NCI-H526 treated with DMSO at 0.1 percent for 48 hours (cell line): ENCODE measurements at regions not wholly inside any gene's neighbourhood (a gene's known extent, or its start where the extent isn't known, plus 50 kb on each side); places are given as distances from the start of the nearest gene placed in this dataset.
"Not testable (repeated sequence)": the region's sequence is repeated elsewhere in the genome, so short reads cannot be mapped to it uniquely, and the experiment has no call there.

ENCODE experiments used
- DNase-seq: peaks from one replicate; lab custom pipeline; 2025; lab: John Stamatoyannopoulos, UW

DNA sequence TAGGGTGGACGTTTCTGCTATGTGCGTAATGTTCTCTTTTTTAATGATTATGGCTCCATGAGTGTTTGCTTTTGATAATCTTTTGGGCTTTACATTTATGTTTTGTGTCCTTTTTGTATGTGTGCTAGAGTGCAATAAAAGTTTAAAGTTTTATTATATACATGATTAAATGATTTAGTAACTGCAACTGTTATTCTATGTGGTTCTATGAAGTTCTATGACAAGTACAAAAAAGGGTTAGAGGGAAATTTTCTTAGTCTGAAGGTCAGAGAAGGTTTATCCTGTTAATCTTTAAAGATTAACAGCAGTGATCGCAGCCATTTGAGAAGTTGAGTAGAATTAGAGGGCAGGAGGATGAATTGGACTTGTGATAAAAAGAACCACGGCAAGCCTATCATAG lies 386.4 kb upstream of the CHRM3 start:
- DNase-seq = no peak

GRCh38 chr1:238998577-238998976 lies 387.8 kb upstream of the CHRM3 start:
- no peak for DNase-seq

DNA sequence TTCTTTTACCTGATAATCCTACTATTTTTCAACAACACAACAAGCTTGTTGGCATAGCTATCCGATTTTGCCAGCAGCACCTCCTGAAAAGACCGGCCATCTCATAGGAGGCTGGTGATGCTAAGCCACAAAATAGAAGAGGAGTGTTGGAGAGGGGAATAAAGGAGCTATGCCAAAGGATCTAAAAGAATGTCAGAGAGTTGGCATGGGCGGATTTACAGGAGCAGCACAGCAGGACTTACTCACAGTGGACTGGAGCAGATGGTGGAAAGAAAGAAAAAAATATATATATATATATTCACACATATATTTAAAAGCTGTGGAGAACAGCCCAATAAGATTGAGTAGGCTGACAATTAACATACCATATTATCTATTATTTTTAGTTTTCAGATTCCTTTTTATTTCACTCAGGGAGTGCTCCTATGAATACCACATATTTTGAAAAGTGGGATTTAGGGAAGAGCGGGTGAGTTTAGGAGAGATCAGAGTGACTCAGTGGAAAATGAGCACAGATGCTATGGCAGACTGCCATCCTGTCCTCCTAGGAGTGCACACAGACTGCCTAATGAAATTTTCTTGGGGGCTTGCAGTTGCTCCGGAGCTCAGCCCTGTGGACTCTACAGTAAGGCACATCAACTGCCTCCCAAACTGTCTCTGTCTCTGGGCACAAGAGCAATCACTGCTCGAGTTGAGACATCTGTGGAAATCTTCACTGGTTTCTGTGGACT lies 394.4 kb upstream of the CHRM3 start:
- DNase-seq = no peak

GRCh38 chr1:238985312-238985711 lies 401.1 kb upstream of the CHRM3 start:
- no peak for DNase-seq

GRCh38 chr1:238982736-238983135 lies 403.6 kb upstream of the CHRM3 start:
- DNase-seq = no peak

GRCh38 chr1:238981317-238981933 lies 404.9 kb upstream of the CHRM3 start:
- DNase-seq = no peak

DNA sequence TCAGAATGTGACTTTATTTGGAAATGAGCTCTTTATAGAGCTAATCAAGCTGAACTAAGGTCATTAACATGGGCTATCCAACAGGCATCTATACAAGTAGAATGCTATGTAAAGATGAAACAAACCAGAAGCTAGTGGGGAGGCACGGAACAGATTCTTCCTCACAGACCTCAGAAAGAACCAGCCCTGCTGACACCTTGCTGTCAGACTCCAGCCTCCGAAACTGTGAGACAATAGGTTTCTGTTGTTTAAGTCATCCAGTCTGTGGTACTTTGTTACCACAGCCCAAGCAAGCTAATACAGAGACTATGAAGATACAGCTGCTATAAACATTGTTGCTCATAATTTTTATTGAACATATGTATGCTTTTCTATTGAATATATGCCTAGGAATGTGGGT lies 406.3 kb upstream of the CHRM3 start:
- no peak for DNase-seq

GRCh38 chr1:238964631-238965030 lies 421.7 kb upstream of the CHRM3 start:
- no peak for DNase-seq

- DNase-seq = no peak
These were observed 423.4 kb upstream of the CHRM3 start for GRCh38 chr1:238962941-238963340.

- no peak for DNase-seq
These were observed 424.6 kb upstream of the CHRM3 start for GRCh38 chr1:238961790-238962189.

DNA sequence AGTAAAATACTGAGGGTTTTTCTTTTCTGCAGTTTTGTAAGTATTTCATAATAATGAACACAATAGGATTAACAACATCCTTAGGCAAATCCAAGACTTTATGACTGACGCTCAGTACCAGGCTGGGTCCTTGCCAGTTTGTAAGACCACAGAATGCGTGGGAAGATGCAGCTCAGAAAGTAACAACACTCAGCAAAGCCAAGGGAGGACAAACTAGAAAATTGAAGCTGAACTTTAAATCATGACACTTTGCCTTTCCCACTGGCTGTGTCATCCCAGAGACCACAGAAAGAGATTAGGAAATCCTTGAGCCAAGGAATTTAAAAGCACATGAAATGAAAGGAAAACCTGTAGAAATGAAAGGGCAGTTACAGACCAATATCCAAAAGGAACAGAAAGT lies 426.3 kb upstream of the CHRM3 start:
- DNase-seq = no peak

DNA sequence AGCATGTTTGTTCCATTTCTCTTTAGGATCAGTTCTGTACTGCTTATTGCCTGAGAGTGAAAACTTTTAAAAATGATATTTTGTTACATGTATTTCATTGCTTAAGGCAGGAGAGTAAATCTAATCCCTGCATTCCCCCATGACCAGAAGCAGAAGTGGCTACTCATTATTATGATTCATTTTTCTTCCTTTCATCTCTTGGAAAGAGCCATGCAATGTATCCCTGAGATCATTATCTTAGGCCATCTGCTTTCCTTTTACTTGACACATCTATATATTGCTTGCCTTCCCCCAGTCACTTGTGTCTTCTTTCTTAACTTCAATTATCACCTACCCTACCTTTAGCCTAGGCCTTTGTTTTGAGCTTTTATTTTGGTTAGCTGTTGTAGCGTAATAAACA lies 430.4 kb upstream of the CHRM3 start:
- DNase-seq = no peak

- DNase-seq = no peak
These were observed 431.5 kb upstream of the CHRM3 start for GRCh38 chr1:238954865-238955264.

DNA sequence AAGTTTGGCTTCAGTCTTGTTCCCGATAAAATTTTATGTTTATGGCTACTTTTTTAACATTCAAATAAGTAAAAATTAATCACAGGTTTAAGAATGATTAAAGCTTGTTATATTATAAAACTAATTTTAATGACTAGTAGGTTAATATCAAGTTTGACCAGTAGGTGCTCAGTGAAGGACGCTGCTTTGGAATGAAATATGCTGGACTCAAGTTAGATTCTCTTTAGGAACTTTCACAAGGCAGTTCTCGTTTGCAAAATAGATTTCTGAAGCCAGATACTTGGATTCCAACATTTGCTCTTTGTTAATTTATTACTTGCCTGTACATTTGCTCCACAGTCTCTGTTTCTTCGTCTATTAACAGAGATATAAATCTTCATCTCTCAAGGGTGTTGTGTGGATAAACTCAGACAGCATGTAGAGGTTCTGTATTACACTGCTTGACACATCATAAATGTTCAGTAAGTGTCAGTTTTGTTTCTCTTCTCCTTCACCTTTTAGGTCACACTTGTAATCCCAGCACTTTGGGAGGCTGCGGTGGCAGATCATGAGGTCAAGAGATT lies 432.8 kb upstream of the CHRM3 start:
- no peak for DNase-seq

DNA sequence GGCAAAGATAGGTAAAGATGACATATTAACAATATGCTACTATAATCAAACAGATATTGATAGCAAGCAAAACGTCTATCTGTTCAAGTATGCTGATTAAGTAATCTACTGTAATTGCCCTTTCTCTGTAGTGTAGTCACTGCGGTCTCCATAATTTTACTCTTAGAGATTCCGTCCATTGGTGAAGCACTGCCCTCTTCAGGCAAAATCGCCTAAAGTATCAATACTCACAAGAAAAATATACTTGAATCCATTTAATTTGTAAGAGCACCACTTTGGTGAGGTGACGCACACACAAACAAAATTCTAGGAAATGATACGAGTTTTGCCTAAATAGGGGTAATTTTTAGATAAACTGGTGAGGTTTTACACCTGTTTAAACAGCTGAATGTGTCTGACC lies 434.6 kb upstream of the CHRM3 start:
- DNase-seq = no peak

DNA sequence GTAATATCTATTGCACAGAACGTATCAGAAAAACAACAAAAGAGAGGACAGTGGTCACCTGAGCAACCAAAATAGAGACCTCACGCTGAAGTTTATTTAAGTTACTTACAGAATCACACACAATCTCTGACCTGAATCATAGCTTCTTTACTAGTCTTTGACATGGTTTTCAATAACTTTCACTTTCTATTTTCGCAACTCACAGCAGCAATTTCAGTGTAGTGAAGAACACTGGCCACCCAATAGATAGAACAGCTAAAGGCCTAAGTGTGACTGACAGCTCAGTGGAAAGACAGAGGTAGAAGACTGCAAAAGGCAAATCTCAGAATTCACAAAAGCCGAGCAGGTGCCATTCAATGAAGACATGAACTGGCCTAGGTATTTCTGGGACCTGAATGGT lies 435.6 kb upstream of the CHRM3 start:
- no peak for DNase-seq

GRCh38 chr1:238950017-238950416 lies 436.4 kb upstream of the CHRM3 start:
- no peak for DNase-seq

GRCh38 chr1:238944028-238944427 lies 442.3 kb upstream of the CHRM3 start:
- DNase-seq = no peak

- DNase-seq = no peak
These were observed 458.5 kb upstream of the CHRM3 start for GRCh38 chr1:238927899-238928298.

DNA sequence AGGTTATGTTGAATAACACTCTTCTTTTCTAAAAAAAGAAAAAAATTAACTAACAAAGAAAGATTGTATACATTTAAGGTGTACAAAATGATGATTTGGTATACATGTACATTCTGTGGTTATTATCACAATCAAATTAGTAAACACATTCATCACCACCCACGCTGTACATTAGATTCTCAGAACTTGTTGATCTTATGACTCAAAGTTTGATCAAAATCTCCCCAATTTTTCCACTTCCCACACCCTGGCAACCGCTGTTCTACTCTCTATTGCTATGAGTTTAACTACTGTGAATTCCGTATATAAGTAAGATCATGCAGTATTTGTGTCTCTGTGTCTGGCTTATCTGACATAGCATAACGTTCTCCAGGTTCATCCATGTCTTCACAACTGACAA lies 469.5 kb upstream of the CHRM3 start:
- DNase-seq = no peak

GRCh38 chr1:238914346-238914745 lies 472.0 kb upstream of the CHRM3 start:
- DNase-seq = no peak

- no peak for DNase-seq
These were observed 473.2 kb upstream of the CHRM3 start for GRCh38 chr1:238913210-238913609.

GRCh38 chr1:238912148-238912547 lies 474.2 kb upstream of the CHRM3 start:
- DNase-seq = no peak

GRCh38 chr1:238902752-238903151 lies 483.6 kb upstream of the CHRM3 start:
- not testable (repeated sequence) for DNase-seq
